ENCODE measurements at regions not wholly inside any gene's neighbourhood (a gene's known extent, or its start where the extent isn't known, plus 50 kb on each side); places are given as distances from the start of the nearest gene placed in this dataset.

GRCh38 chr11:45538939-45539338 lies 126.5 kb downstream of the CHST1 start:
- Mint-ChIP-seq H3K36me3 (no peaks in the 10 kb centered on the region), H3K27ac (no peak overlapping the region), H3K4me3 (no peak overlapping the region), H3K9me3 (no peaks in the 10 kb centered on the region), H3K4me1 (no peaks in the 10 kb centered on the region)
- no peak for ATAC-seq
- DNase-seq (ENCODE audit: low spot score in 2 of 2): no peak

GRCh38 chr11:45538363-45538762 lies 127.1 kb downstream of the CHST1 start:
- H3K27ac Mint-ChIP-seq: no peak overlapping the region
- no peaks in the 10 kb centered on the region for H3K36me3 Mint-ChIP-seq
- ATAC-seq (no peak), DNase-seq (ENCODE audit: low spot score in 2 of 2) (no peak)
- H3K4me3 Mint-ChIP-seq: no peak overlapping the region
- H3K4me1 Mint-ChIP-seq: no peaks in the 10 kb centered on the region
- no peaks in the 10 kb centered on the region for H3K9me3 Mint-ChIP-seq

GRCh38 chr11:45537614-45538013 lies 127.8 kb downstream of the CHST1 start:
- Mint-ChIP-seq H3K36me3 (no peaks in the 10 kb centered on the region), H3K27ac (no peak overlapping the region), H3K4me1 (no peaks in the 10 kb centered on the region), H3K9me3 (no peaks in the 10 kb centered on the region), H3K4me3 (no peak overlapping the region)
- ATAC-seq (no peak), DNase-seq (ENCODE audit: low spot score in 2 of 2) (no peak)

GRCh38 chr11:45535033-45535432 lies 130.4 kb downstream of the CHST1 start:
- no peak for ATAC-seq
- no peak overlapping the region for H3K27ac Mint-ChIP-seq
- no peak overlapping the region for H3K4me3 Mint-ChIP-seq
- H3K36me3 Mint-ChIP-seq: no peaks in the 10 kb centered on the region
- H3K9me3 Mint-ChIP-seq: no peaks in the 10 kb centered on the region
- DNase-seq (ENCODE audit: low spot score in 2 of 2): no peak
- no peaks in the 10 kb centered on the region for H3K4me1 Mint-ChIP-seq

- no peaks in the 10 kb centered on the region for H3K9me3 Mint-ChIP-seq
- no peak for DNase-seq (ENCODE audit: low spot score in 2 of 2)
These were observed 131.3 kb downstream of the CHST1 start for GRCh38 chr11:45534132-45534531.

GRCh38 chr11:45532546-45532945 lies 132.9 kb downstream of the CHST1 start:
- DNase-seq (ENCODE audit: low spot score in 2 of 2): no peak
- Mint-ChIP-seq H3K4me1 (no peaks in the 10 kb centered on the region), H3K9me3 (no peaks in the 10 kb centered on the region), H3K4me3 (no peak overlapping the region), H3K27ac (no peak overlapping the region), H3K36me3 (no peaks in the 10 kb centered on the region)
- ATAC-seq: no peak

More at GRCh38 chr11:45534132-45534531, 131.3 kb downstream of the CHST1 start:
- ATAC-seq: no peak
- no peaks in the 10 kb centered on the region for H3K36me3 Mint-ChIP-seq
- H3K27ac Mint-ChIP-seq: no peak overlapping the region
- H3K4me1 Mint-ChIP-seq: no peaks in the 10 kb centered on the region
- H3K4me3 Mint-ChIP-seq: no peak overlapping the region

- Mint-ChIP-seq H3K36me3 (no peaks in the 10 kb centered on the region), H3K9me3 (no peaks in the 10 kb centered on the region), H3K4me1 (no peaks in the 10 kb centered on the region), H3K4me3 (no peak overlapping the region), H3K27ac (no peak overlapping the region)
- ATAC-seq (no peak), DNase-seq (ENCODE audit: low spot score in 2 of 2) (no peak)
These were observed 134.6 kb downstream of the CHST1 start for GRCh38 chr11:45530776-45531175.

GRCh38 chr11:45530111-45530510 lies 135.3 kb downstream of the CHST1 start:
- H3K4me3 Mint-ChIP-seq: no peak overlapping the region
- no peaks in the 10 kb centered on the region for H3K36me3 Mint-ChIP-seq
- ATAC-seq: no peak
- no peak overlapping the region for H3K27ac Mint-ChIP-seq
- H3K9me3 Mint-ChIP-seq: no peaks in the 10 kb centered on the region
- no peaks in the 10 kb centered on the region for H3K4me1 Mint-ChIP-seq
- no peak for DNase-seq (ENCODE audit: low spot score in 2 of 2)

GRCh38 chr11:45528435-45528834 lies 137.0 kb downstream of the CHST1 start:
- Mint-ChIP-seq H3K4me1 (no peaks in the 10 kb centered on the region), H3K27ac (no peak overlapping the region), H3K36me3 (no peaks in the 10 kb centered on the region)

GRCh38 chr11:45527898-45528297 lies 137.5 kb downstream of the CHST1 start:
- peak; percentile 60 for ATAC-seq
- DNase-seq (ENCODE audit: low spot score in 2 of 2): no peak

More at GRCh38 chr11:45528435-45528834, 137.0 kb downstream of the CHST1 start:
- Mint-ChIP-seq H3K4me3 (no peak overlapping the region), H3K9me3 (peaks cover 4% of the 10 kb centered on the region)
- ATAC-seq: no peak
- DNase-seq (ENCODE audit: low spot score in 2 of 2): no peak

GRCh38 chr11:45525393-45525792 lies 140.0 kb downstream of the CHST1 start:
- Mint-ChIP-seq H3K27ac (no peak overlapping the region), H3K4me1 (no peaks in the 10 kb centered on the region), H3K9me3 (peaks cover 4% of the 10 kb centered on the region), H3K36me3 (no peaks in the 10 kb centered on the region), H3K4me3 (no peak overlapping the region)
- DNase-seq (ENCODE audit: low spot score in 2 of 2) (no peak), ATAC-seq (no peak)

More at GRCh38 chr11:45527898-45528297, 137.5 kb downstream of the CHST1 start:
- H3K4me3 Mint-ChIP-seq: no peak overlapping the region
- no peaks in the 10 kb centered on the region for H3K4me1 Mint-ChIP-seq
- no peaks in the 10 kb centered on the region for H3K36me3 Mint-ChIP-seq
- H3K27ac Mint-ChIP-seq: no peak overlapping the region
- H3K9me3 Mint-ChIP-seq: peaks cover 4% of the 10 kb centered on the region

GRCh38 chr11:45523760-45524159 lies 141.7 kb downstream of the CHST1 start:
- no peak for ATAC-seq
- Mint-ChIP-seq H3K36me3 (no peaks in the 10 kb centered on the region), H3K4me3 (no peak overlapping the region), H3K27ac (no peak overlapping the region), H3K9me3 (peaks cover 4% of the 10 kb centered on the region), H3K4me1 (no peaks in the 10 kb centered on the region)
- DNase-seq (ENCODE audit: low spot score in 2 of 2): no peak

GRCh38 chr11:45518833-45519535 lies 146.4 kb downstream of the CHST1 start:
- DNase-seq (ENCODE audit: low spot score in 2 of 2) (no peak), ATAC-seq (no peak)
- Mint-ChIP-seq H3K9me3 (no peaks in the 10 kb centered on the region), H3K4me1 (no peaks in the 10 kb centered on the region), H3K36me3 (no peaks in the 10 kb centered on the region), H3K4me3 (no peak overlapping the region), H3K27ac (no peak overlapping the region)

GRCh38 chr11:45518141-45518832 lies 147.1 kb downstream of the CHST1 start:
- H3K4me3 Mint-ChIP-seq: no peak overlapping the region
- H3K27ac Mint-ChIP-seq: no peak overlapping the region
- no peak for DNase-seq (ENCODE audit: low spot score in 2 of 2)
- H3K4me1 Mint-ChIP-seq: no peaks in the 10 kb centered on the region
- H3K36me3 Mint-ChIP-seq: no peaks in the 10 kb centered on the region
- no peak for ATAC-seq
- H3K9me3 Mint-ChIP-seq: no peaks in the 10 kb centered on the region

GRCh38 chr11:45517171-45517770 lies 148.2 kb downstream of the CHST1 start:
- no peak for ATAC-seq
- Mint-ChIP-seq H3K27ac (no peak overlapping the region), H3K9me3 (no peaks in the 10 kb centered on the region), H3K36me3 (no peaks in the 10 kb centered on the region), H3K4me1 (no peaks in the 10 kb centered on the region), H3K4me3 (no peak overlapping the region)
- no peak for DNase-seq (ENCODE audit: low spot score in 2 of 2)

GRCh38 chr11:45513821-45514340 lies 151.5 kb downstream of the CHST1 start:
- Mint-ChIP-seq H3K27ac (no peak overlapping the region), H3K9me3 (no peaks in the 10 kb centered on the region), H3K36me3 (no peaks in the 10 kb centered on the region)

More at GRCh38 chr11:45513821-45514340, 151.5 kb downstream of the CHST1 start:
- ATAC-seq (no peak), DNase-seq (ENCODE audit: low spot score in 2 of 2) (no peak)
- H3K4me1 Mint-ChIP-seq: no peaks in the 10 kb centered on the region
- no peak overlapping the region for H3K4me3 Mint-ChIP-seq

All from stimulated activated effector memory CD8-positive, alpha-beta T cell treated with anti-CD3 and anti-CD28 coated beads, Interleukin-12 subunit alpha, Interleukin-12 subunit beta, amount 100 ng/mL, for 72 hours (primary cell).